T-helper 1 cell (primary cell): ENCODE measurements at regions not wholly inside any gene's neighbourhood (a gene's known extent, or its start where the extent isn't known, plus 50 kb on each side); places are given as distances from the start of the nearest gene placed in this dataset.
A peak's percentile ranks its signal among the peaks of the same experiment; 100 is the strongest.
"Not testable (repeated sequence)": the region's sequence is repeated elsewhere in the genome, so short reads cannot be mapped to it uniquely, and the experiment has no call there.

Experiments
- DNase-seq, 5 donors: peaks; one replicate each; pipeline ENCODE4 v3.0.0-alpha.2; 2012 to 2020

DNA sequence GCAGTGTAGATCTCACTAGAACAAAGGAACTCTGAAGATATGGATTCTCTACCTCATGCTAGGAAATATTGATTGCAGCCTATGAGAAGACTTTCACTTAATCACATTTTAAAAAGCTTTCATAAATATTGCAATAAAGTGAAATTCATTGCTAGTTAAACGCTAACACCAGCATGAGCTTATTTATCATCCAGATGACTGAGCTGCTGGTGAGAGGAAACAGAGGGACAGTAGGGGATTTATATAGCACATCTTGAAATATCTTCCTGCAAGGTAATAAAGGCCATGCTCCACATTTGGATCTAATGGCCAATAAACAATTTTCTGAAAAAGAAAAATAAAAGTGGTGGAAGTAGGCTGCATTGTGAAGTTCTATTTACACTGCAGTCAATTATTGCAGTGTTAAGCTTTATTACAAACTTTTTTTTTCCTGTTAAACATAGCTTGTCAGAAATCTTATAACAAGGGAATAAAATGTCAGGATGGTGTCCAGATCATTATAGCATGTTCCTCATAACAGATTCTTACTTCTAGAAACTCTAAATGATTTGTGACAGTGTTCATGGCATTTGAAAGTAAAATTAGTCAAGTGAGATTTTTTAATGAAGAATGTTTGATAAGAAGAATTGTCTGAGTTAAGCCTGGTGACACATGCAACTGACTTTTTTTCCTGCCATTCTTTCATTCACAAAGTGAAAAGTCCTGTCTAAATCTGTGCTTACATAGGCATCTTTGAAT, 342.6 kb downstream of the DMAC1 start:
- DNase-seq = no peak

DNA sequence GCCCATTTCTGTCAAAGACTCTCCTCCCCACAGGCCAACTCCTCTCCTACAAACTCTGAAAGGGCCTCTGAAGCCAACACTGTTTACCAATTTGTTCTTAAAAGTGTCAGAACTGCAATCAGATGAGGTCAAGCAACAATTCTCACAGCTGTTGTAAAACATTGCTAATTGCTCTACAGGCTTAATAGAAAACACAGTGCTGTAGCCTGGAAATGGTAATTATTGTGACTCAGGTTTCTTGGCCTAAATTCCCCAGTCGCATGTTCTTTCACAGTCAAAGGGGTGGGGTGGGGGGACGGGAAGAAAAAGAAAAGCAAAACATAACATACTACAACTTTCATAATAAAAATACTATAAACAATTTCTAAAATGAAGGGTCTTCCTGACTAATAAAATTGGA, 343.2 kb downstream of the DMAC1 start:
- DNase-seq = no peak

DNA sequence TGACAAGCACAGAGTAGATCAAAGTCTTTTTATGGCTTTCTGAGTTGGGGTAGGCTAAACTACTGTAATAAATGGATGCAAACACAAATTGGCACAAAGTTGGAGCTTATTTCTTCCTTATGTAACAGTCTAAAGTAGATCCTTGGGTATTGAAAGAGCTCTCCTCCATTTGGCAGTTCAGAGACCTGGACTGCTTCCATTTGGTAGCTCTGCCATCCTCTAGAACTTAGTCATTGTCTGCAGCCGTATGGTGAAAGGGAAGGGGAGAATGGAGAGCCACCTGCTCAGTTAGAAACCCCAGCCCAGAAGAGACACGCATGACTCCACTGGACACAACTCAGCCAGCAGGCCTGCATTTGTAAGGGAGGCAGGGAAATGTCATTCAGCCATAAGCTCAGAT, 345.0 kb downstream of the DMAC1 start:
- DNase-seq = no peak

DNA sequence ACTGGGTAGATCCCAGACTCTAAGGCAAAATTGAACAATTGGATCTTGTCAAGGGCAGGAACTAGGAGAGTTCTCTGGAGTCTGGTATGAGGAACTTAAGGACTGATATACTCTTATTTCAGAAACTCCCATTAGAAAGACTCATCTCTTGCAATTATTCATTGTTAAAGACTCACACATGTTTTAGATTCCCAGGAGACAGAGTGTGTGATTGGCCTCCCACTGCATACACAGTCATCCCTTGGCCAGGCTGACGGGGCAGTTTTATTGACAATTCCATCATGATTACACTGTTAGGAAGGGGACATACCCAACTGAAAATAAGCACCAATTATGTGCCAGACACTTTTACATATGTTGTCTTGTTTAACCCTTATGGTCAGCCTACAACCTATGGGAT, 347.2 kb downstream of the DMAC1 start:
- DNase-seq = no peak

DNA sequence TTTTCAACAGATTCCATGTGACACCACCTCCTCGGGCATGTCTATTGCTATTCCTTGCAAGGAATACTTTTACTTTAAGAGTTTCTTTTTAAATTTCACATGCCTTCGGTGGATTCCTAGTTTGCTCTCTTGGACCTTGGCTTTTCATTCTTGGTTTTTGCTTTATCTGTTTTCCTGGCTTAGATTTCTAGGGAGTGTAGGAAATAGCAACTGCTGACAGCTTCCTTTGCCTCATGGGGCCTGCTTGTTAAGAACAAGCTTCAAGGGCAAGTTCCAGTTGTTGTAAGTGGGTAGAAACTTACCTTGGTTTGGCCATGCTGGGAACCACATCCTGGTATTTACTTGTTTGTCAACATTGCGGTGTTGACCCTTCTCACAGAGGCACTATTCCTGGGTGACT, 348.5 kb downstream of the DMAC1 start:
- no peak for DNase-seq

DNA sequence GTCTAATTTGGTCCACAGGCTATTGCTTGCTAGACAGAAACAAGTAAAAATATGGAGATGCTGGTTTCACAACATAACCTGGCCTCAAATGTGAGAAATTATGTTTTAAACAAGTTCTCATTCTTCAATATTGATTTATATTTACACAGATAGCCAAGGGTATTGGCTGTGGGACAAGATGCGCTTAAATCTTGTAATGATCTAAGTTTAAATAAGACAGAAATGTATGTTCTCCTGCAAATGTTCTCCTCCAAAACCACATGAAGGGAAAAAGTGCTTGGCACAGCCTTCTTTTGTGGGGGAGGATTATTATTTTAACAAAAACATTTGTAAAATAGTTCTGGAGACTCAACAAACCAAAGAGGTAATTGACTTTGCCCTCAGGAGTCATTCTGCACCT, 356.0 kb downstream of the DMAC1 start:
- DNase-seq = no peak

DNA sequence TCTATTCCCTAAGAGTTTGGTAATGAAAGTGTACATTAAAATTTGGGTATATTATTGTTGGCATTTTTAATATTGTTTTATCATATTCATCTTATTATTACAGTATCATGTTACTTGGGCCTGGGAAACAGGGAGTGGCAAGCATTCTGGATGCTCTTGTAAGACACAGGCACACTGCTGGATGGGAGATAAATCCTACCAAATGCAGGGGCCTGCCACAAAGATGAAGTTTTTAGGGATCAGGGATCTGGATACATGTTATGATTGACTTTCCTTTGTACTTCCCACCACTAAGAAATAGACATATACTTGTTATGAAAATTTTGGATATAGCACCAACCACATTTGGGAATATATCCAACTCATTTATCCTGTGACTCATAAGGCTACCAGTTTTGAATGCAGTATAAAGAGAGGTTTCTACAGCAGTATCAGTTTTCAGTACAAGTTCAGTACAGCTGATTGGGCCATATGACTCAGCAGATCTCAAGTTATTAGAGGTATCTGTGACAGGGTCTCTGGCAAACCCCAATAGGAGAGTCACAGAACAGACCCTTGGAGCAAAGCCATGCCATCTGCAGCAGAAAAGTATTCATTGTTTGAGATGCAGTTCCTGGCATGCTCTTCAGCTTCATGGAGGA, 360.1 kb downstream of the DMAC1 start:
- DNase-seq = no peak

DNA sequence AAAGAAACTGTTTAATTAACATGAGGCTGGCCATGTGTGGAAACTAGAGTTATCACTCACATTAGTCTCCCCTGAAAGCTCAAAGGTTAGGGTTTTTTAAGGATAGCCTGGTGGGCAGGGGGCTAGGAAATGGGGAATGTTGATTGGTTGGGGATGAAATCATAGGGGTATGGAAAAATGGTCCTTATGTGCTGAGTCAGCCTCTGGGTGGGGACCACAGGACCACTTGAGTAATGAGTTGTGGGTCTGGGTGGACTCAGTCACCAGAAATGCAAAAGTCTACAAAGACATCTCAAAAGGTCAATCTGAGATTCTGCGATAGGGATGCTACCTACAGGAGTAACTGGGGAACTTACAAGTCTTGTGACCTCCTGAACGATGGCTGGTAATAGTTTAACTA, 362.8 kb downstream of the DMAC1 start:
- DNase-seq = no peak

DNA sequence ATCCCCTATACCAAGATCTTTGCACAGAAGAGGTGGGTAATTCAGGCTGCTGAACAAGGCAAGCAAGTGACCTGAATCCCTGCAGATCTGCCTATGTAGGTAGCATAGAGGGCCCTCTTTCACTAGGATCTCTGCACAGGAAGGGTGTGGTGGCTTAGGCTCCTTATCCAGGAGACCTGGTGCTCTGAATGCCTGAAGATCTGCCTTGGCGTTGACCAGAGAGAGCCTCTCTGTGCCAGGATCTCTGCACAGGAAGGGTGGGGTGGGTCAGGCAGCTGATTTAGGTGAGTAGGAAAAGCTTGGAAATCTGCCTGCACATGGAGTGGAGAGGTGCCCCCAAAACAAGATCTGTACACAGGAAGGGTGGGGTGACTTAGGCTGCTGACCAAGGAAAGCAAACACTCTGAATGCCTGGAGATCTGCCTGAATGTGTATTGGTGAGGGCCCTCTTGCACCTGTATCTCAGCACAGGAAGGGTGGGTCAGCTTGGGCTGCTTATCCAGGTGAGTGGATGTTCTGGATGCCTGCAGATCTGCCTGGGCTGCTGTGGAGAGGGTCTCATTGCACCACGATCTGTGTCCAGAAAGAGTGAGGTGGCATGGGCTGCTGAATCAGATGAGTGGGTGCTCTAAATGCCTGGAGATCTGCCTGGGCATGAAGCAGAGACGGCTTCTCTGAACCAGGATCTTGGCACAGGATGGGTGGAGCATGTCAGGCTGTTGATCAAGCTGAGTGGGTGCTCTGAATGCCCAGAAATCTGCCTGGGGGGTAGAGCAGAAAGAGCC, 365.9 kb downstream of the DMAC1 start:
- no peak for DNase-seq

DNA sequence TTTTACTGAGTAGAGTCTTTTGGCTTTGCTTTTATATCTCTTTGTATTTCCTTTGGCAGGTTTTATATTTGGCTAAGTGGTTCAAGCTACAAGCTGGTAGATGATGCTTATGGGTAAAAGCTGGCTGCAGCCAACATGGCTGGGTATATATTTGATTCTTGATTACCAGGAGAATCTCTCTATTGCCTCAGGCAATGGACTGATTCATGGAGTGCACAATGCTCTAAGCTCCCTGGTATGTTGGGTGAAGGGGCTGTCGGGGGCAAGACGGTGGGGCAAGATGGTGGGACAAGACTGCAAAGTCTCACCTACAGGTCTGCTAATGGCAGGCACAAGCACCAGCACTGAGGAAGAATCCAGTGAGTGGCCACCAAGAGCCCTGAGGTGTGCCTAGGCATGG, 366.6 kb downstream of the DMAC1 start:
- DNase-seq = no peak

DNA sequence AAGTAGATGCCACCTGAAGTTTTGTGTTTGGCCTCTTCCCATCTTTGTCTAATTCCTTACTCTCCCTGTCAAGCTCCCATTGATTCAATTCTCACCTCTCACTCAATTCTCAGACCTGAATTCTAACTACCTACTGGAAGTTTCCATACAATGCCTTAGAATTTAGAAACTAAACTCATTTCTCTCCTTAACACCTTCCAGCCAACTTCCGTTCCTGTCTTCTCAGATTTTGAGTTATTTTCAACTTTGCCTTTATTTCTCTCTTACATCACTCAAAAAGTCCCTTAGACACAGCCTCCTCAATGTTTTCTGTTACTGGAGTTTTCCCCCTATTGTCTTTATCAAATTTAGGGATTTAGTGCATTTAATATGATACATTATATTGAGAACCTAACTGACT, 382.2 kb downstream of the DMAC1 start:
- not testable (repeated sequence) for DNase-seq

DNA sequence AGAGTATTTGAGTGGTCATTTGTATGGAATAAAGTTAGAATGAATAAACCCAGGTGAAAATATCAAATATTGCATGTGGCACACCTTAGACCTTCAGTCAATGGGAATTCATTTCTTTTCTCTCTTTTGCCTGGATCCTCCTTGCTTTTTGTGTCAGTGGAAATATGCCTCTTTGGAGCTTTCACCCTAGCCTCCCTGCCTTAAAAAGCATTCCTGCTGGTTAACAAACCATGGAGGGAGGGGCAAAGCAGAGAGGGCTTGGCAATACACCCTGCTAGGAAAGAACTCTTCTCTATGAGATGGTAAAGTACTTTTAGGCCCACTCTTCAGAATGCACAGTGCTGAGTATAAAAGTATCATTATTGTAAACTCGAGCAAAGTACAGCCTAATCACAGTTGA, 383.7 kb downstream of the DMAC1 start:
- DNase-seq = no peak

DNA sequence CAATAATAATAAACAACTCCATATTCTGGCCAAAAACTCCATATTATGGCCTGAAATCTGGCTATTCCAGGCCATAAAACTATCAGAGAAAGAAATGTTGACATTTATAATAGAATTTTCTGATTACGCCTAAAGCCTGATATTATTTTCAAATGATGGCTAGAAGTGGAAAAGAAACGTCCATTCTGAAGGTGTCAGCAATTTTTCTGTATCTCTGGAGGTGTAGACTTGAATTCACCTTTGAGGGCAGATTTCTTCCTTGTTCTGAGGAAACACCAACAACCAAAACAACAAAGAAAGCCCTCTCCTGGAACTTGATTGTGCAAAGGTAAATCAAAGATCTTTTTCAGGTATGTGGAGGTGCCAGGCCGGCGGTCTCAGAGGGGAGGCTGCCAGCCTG, 390.7 kb downstream of the DMAC1 start:
- DNase-seq = no peak

DNA sequence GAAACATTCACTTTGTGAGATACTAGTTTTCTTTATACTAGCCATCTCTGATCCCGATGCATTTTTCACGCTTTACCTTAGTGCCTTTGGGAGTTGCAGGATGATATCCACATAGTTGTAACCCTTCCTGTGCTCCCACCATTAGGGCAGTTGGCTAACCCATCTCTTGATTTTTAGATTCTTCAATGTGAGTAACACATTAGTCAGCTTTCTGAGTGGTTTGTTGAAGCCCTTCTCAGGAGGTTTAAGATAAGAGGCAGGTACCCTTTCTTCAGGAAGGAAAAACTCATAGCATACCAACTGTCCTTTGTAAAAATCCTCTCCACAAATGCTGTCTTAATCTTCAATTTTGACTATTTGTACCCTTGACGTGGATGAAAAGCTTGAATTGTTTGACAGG, 392.3 kb downstream of the DMAC1 start:
- no peak for DNase-seq

DNA sequence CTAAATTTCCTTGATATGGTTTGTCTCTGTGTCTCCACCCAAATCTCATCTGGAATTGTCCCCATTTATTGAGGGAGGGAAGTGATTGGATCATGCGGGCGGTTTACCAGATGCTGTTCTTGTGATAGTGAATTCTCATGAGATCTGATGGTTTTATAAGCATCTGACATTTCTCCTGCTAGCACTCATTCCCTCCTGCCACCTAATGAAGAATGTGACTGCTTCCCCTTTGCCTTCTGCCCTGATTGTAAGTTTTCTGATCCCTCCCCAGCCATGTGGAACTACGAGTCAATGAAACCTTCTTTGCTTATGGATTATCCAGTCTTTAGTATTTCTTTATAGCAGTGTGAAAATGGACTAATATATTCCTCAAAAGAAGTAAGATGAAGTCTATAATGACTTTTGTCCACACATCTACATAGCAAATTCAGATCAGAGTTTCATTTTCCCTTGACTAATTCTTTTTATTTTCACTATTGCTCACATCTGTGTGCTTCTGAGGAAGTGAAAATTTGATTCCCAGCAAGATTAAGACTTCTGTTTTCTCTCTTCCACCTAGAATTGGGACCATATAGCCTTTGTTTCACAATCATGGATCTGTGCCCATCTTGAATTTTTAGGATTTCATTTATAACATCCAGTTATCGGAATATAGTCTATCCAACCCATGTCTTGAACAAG, 393.5 kb downstream of the DMAC1 start:
- peak in 1 of 5 donors; percentile 46 for DNase-seq

DNA sequence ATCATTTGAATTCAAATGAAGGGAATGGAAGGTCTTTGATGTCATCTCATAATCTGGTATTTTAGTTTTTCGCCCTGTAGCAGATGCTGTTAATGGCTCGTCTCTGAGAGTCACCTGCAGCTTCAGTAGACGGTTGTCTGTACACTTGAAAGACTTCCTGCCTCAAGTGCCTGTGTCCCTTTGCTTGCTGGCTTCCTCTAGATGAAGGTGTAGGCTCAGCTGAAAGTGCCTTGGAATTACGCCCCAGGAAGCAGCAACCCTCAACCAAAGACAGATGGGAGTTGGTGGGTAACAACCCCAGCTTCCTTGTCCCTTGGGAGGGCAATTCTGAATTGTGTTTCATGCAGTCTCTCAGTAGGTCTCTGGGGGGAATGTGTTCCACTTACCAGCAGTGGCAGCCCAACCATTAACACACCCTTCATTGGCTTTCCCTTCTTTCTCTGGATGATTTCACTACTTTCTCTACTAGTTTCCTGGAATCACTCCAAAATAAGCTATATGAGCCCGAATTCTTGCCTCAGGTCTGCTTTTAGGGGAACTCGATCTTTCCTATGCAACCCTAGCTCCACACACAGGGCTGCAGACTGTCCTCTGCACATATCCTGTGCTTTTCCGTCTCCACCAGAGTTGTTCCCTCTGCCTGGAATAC, 395.6 kb downstream of the DMAC1 start:
- DNase-seq = peak in 1 of 5 donors; percentile 10

DNA sequence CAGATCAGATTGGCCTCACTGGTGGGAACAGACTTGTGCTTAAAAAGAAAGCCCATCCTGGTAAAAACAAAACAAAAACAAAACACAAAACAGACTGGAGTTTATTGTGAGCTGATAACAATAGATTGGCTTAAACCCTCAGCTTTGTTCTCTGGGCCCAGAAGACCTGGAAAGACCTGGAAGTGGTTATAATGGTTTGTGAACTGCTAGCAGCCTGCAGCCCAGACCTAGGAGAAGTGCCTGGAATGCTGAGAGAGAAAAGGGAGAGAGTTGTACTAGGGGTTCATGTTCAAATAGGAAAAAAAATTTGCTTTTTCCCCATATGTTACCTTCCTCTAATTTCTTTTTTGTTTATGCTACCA, 396.6 kb downstream of the DMAC1 start:
- no peak for DNase-seq

DNA sequence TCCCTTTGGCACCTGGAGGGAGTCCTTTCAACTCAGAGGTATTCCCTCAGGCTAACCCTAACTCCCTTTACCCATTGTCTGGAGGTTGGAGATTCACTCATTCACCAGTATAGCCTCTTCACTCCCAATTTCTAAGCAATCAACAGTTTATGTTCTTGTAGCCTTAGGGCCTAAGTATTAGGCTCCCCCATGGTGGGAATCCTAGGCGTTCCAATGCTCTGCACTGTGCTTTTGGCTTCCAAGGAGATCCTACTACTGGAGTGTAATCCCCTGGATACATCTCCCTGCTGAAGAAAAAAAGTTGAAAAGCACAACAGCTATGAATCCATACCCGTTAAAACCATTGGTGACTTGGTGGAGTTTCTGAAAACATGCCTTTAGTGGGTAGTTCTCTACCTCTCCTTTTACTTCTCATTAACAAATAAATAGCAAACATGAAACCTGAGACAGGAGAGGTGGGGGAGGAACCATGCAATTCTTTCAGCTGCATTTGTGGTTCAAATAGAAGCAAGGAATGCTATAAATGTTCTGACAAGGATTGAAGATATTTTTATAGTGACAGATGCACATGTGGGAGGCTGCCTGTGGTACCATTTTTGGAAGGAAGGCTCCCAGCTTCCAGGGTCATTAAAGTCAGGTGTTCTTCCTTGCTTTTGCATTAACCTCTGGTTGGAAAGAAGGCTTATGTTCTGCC, 397.1 kb downstream of the DMAC1 start:
- no peak for DNase-seq

DNA sequence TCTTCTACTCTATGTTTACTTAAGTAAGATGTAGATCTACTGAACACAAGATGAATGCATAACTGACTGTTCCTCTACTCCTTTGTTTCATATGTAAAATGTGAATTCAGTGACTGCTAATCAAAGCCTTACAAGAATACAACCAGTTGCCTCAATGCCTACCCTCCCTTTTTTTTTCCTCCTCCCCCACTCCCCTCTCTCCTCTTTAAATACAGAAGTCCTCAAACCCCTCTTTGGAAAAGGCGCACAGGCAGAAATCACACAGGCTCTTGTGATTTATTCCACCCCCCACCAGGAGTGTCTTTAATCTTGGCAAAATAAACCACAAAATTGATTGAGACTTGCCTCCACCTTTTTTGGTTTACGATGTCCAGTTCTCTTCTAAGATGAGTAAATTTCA, 398.5 kb downstream of the DMAC1 start:
- no peak for DNase-seq

DNA sequence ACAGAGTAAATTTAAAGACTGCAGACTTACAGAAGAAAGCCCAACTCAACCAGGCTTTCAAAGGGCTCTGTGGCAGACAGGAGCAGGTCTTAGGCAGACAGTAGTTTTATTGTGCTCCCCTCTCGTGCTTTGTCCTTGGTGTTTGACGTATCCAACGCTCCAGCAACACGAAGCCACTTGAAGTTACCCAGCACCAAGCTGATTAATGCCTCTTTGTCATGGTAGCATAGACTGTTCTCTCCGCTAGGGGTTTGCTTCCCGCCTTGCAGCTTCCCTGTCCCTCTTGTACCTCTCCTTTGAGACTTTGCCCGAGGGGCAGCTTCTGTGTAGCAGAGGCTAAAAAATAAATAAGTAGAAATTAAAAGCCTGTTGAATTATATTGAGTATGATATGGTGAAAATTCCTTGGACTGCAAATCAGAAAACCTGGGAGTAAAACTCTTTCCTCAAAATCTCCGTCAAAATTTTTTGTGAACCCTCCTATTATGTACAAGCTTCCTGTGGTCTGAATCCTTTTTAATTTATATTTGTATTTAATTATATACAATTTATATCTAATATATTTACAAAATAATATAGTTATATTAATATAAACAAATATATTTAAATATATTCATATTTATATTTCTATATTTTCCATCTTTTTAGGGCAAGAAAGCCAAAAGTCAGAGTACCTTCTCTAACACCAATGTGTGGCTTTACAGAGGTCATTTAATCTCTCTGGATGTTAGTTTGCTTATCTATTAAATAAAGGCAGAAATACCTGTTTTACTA, 405.4 kb downstream of the DMAC1 start:
- DNase-seq = no peak

DNA sequence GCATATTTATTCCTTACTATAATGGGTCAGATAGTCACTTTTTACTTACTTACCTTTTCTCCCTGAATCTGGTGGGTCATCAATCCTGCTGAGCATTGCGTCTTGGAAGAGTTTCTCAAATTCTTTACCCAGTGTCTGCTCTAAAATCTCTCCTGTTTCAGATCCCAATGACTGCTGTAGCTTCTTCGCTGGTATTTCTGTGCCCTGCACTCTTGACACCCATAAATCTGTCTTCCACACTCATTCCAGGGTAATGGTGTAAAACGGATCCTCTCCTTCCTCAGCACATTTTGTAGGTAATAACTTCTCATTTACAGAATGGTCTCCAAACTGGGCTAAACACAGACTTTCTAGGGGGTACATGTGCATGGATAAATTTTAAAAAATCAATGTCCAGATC, 407.4 kb downstream of the DMAC1 start:
- no peak for DNase-seq

DNA sequence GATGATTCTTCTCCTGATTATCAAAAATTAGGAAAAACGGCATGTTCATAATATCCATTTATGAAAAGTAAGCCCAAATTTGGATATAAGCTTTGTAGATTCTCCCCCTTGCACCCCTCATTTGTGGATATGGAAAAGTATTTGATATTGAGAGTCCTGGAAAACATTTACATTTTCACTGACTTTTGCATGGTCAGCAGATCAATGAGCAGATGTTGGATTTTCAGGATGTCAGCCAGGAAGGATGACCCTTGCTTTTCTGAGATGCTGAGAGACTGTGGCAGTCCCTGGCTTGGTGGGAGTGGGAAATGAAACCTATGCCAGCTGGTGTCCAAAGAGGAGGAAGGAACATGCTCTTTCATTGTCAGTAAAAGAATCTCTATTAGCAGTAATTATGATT, 410.8 kb downstream of the DMAC1 start:
- no peak for DNase-seq
